MM.1S (cell line): ENCODE measurements at regions not wholly inside any gene's neighbourhood (a gene's known extent, or its start where the extent isn't known, plus 50 kb on each side); places are given as distances from the start of the nearest gene placed in this dataset.

ENCODE experiments used
- DNase-seq: peaks from one replicate; pipeline ENCODE4 v3.0.0-alpha.2; 2015
- H2AFZ ChIP-seq: fragments of 300-600 bp; sonication (generic); 2 replicates; pipeline ENCODE4 v1.6.0; 2016; ENCODE audit warnings: antibody characterized with exemption, low read length
- H3F3A ChIP-seq: fragments of 300-600 bp; sonication (generic); 2 replicates; pipeline ENCODE4 v1.6.1; 2016; ENCODE audit warnings: mild to moderate bottlenecking, antibody characterized with exemption, low read length, moderate library complexity, mixed read lengths; ENCODE audit not compliant: insufficient read depth
- H3K27ac ChIP-seq: fragments of 300-600 bp; sonication (generic); 2 replicates; pipeline ENCODE4 v1.5.1; 2016; ENCODE audit warnings: mild to moderate bottlenecking, low read length
- H3K27me3 ChIP-seq: fragments of 300-600 bp; sonication (generic); replicated peaks from 2 replicates; pipeline ENCODE4 v1.6.0; 2016; ENCODE audit warnings: low read length; ENCODE audit not compliant: insufficient read depth
- H3K36me3 ChIP-seq: fragments of 300-600 bp; sonication (generic); replicated peaks from 2 replicates; pipeline ENCODE4 v1.6.1; 2016; ENCODE audit warnings: mild to moderate bottlenecking, low read length, mixed read lengths; ENCODE audit not compliant: insufficient read depth
- H3K4me1 ChIP-seq: fragments of 300-600 bp; sonication (generic); 2 replicates; pipeline ENCODE4 v1.6.1; 2016; ENCODE audit warnings: low read length, mixed read lengths
- H3K4me2 ChIP-seq: fragments of 300-600 bp; sonication (generic); 2 replicates; pipeline ENCODE4 v1.6.0; 2016; ENCODE audit warnings: low read depth, low read length
- H3K4me3 ChIP-seq: fragments of 300-600 bp; sonication (generic); 2 replicates; pipeline ENCODE4 v1.5.1; 2016; ENCODE audit warnings: low read length, mixed read lengths
- H3K79me2 ChIP-seq: fragments of 300-600 bp; sonication (generic); 2 replicates; pipeline ENCODE4 v1.6.1; 2016; ENCODE audit warnings: mixed run types, low read length, mixed read lengths
- H3K9ac ChIP-seq: fragments of 300-600 bp; sonication (generic); 2 replicates; pipeline ENCODE4 v1.6.1; 2016; ENCODE audit warnings: low read length, mixed read lengths
- H3K9me2 ChIP-seq: fragments of 300-600 bp; sonication (generic); replicated peaks from 2 replicates; pipeline ENCODE4 v1.6.1; 2016; ENCODE audit warnings: mild to moderate bottlenecking, low read length, mixed read lengths; ENCODE audit not compliant: insufficient read depth
- H3K9me3 ChIP-seq: fragments of 300-600 bp; sonication (generic); replicated peaks from 2 replicates; pipeline ENCODE4 v1.6.1; 2016; ENCODE audit warnings: mild to moderate bottlenecking, low read length, mixed read lengths; ENCODE audit not compliant: insufficient read depth
- H4K20me1 ChIP-seq: fragments of 300-600 bp; sonication (generic); 2 replicates; pipeline ENCODE4 v1.6.1; 2016; ENCODE audit warnings: mild to moderate bottlenecking, low read length, moderate library complexity, mixed read lengths; ENCODE audit not compliant: insufficient read depth
- CTCF ChIP-seq: fragments of 300-600 bp; sonication (generic); IDR thresholded peaks from 2 replicates; pipeline ENCODE4 v1.5.1; 2016; ENCODE audit warnings: antibody characterized with exemption, low read length, mixed read lengths
- EZH2 ChIP-seq: fragments of 300-600 bp; sonication (generic); optimal IDR thresholded peaks from 2 replicates; pipeline ENCODE3; 2017; ENCODE audit warnings: low read depth, mild to moderate bottlenecking, antibody characterized with exemption, low read length, mixed read lengths
- EZH2phosphoT487 ChIP-seq: fragments of 300-600 bp; sonication (generic); IDR thresholded peaks from 2 replicates; pipeline ENCODE4 v1.6.1; 2018; ENCODE audit warnings: antibody characterized with exemption, low read length

DNA sequence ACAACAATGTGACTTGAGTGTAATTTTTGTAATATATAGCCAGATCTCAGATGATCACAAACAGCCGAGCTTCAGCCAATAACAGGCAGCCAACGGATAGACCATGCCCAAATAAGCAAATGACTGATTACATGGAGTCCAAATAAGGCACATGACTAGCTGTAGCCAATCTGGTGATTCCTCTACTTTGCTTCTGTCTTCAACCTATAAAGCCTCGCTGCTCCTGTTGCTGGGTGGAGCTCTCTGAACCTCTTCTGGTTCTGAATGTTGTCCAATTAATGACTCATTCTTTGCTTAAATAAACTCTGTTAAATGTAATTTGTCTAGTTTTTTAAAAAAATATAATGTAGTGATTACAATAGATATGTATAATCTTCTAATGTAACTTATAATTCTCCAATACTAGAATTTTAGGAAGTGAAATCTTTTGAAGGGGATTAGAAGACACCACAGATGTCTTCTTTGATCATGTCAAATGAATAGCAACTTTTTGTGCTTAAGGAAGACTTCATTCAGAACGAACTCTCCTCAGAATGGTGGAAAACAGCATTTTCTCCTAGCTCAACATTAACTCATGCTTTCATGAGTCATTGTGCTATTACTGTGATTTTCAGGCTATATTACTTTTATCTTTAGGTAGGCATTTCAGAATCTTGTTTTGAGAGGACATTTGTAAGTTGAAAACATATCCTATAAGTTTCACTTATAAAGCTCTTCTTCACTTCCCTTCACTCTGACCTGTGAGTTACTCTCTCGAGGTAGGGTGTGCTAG, 857.8 kb upstream of the B3GALT2 start:
- no peaks in the 10 kb centered on the region for H3K27me3 ChIP-seq
- H3K9me3 ChIP-seq, result no peaks in the 10 kb centered on the region
- no peak overlapping the region for H2AFZ ChIP-seq
- H3K36me3 ChIP-seq, result no peaks in the 10 kb centered on the region
- H3F3A ChIP-seq, result no peaks in the 10 kb centered on the region
- no peak overlapping the region for H3K4me3 ChIP-seq
- TF ChIP-seq CTCF (no peak), EZH2phosphoT487 (no peak), EZH2 (no peak)
- H3K9me2 ChIP-seq, result no peaks in the 10 kb centered on the region
- H3K4me1 ChIP-seq, result no peaks in the 10 kb centered on the region
- H3K9ac ChIP-seq, result no peak overlapping the region
- no peaks in the 10 kb centered on the region for H4K20me1 ChIP-seq
- H3K4me2 ChIP-seq, result no peak overlapping the region
- no peak for DNase-seq
- no peaks in the 10 kb centered on the region for H3K79me2 ChIP-seq
- H3K27ac ChIP-seq, result no peak overlapping the region

GRCh38 chr1:194042736-194043135, 856.3 kb upstream of the B3GALT2 start:
- Histone ChIP-seq H3K4me3 (no peak overlapping the region), H3K4me1 (no peaks in the 10 kb centered on the region), H3K9ac (no peak overlapping the region), H3K27me3 (no peaks in the 10 kb centered on the region), H3K36me3 (no peaks in the 10 kb centered on the region), H3F3A (no peaks in the 10 kb centered on the region), H2AFZ (no peak overlapping the region), H3K9me3 (no peaks in the 10 kb centered on the region), H4K20me1 (no peaks in the 10 kb centered on the region), H3K9me2 (no peaks in the 10 kb centered on the region), H3K27ac (no peak overlapping the region), H3K4me2 (no peak overlapping the region), H3K79me2 (no peaks in the 10 kb centered on the region)
- no peak for DNase-seq
- TF ChIP-seq EZH2 (no peak), CTCF (no peak)

DNA sequence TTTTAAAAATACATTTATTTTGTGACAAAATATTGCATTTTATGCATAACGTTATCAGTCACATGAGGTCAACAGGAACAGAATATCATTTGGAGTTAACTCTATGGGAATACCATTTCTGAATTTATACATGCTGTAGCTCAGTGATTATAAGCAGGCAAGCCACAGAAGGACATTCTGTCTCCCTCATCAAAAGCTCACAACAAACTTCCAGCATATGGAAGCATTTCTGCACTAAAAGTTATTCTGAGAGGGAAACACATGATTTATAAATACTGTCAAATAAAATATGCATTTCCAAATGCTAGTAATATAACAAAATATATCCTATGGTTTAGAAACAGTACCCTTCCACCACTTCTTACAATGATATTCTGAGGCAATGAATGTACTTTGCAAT, 854.1 kb upstream of the B3GALT2 start:
- DNase-seq, result no peak
- H3K27ac ChIP-seq, result no peak overlapping the region
- H3K9me2 ChIP-seq, result no peaks in the 10 kb centered on the region
- H3K4me2 ChIP-seq, result no peak overlapping the region
- no peaks in the 10 kb centered on the region for H3K4me1 ChIP-seq
- TF ChIP-seq EZH2 (no peak), EZH2phosphoT487 (no peak), CTCF (no peak)
- no peaks in the 10 kb centered on the region for H3K9me3 ChIP-seq
- H3K36me3 ChIP-seq, result no peaks in the 10 kb centered on the region
- no peaks in the 10 kb centered on the region for H4K20me1 ChIP-seq
- H3K27me3 ChIP-seq, result no peaks in the 10 kb centered on the region
- H3F3A ChIP-seq, result no peaks in the 10 kb centered on the region
- H2AFZ ChIP-seq, result no peak overlapping the region
- no peaks in the 10 kb centered on the region for H3K79me2 ChIP-seq
- no peak overlapping the region for H3K4me3 ChIP-seq
- no peak overlapping the region for H3K9ac ChIP-seq
